ENCODE measurements at regions not wholly inside any gene's neighbourhood (a gene's known extent, or its start where the extent isn't known, plus 50 kb on each side); places are given as distances from the start of the nearest gene placed in this dataset.

DNA sequence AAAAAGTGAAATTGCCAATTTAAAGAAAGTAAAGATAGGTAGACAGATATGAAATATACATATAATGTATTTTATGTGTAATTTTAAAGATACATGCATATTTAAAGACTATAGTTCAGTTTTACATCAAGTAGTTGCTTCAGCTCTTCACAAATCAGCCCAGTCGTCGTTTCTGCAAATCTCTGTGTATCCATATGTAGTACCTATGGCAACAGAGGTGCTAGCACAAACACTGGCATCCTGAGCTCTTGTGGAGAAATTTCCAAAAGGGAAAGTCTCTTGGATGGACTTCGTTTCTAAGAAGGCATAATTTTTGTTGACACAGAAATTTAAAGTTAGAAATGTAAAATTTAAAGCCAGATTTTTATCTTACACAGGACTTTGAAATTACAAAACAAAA, 1284.7 kb downstream of the ROBO1 start:
- H2BK120ac ChIP-seq (ENCODE audit: low read depth, low read length, poor library complexity, severe bottlenecking) = no peak overlapping the region
- no peak overlapping the region for H4K8ac ChIP-seq (replicated peaks; ENCODE audit: insufficient read length, low read depth, low read length)
- no peak overlapping the region for H3K4me2 ChIP-seq (ENCODE audit: insufficient read depth, insufficient read length, low read length)
- H3K79me2 ChIP-seq (ENCODE audit: insufficient read depth, low read length) = no peaks in the 10 kb centered on the region
- no peaks in the 10 kb centered on the region for H4K20me1 ChIP-seq (ENCODE audit: control insufficient read depth, insufficient read depth, insufficient read length)
- Mint-ChIP-seq H3K27ac (no peak overlapping the region), H3K27me3 (ENCODE audit: low read depth) (no peaks in the 10 kb centered on the region), H3K36me3 (ENCODE audit: insufficient read depth in 1 of 3, low read depth in 3 of 3) (peaks cover 10 to 28% (median 21%) of the 10 kb centered on the region in 3 experiments), H3K9me3 (peaks cover 19 to 25% of the 10 kb centered on the region in 2 experiments), H3K4me1 (peaks cover 4 to 9% of the 10 kb centered on the region in 2 experiments), H3K4me3 (no peak overlapping the region)
- H3K18ac ChIP-seq (ENCODE audit: insufficient read length, low read depth, low read length) = no peak overlapping the region
- no peak overlapping the region for H2BK5ac ChIP-seq (ENCODE audit: insufficient read length, low read length)
- no peak overlapping the region for H3K23ac ChIP-seq (ENCODE audit: insufficient read length, low read depth, low read length)
- no peak overlapping the region for H2AK5ac ChIP-seq (ENCODE audit: insufficient read length, low read length)
- no peak overlapping the region for H4K5ac ChIP-seq (ENCODE audit: insufficient read length, low read depth, low read length)
- no peak overlapping the region for H2BK12ac ChIP-seq (ENCODE audit: insufficient read length, low read depth, low read length)
- H3K79me1 ChIP-seq (ENCODE audit: insufficient read depth, low read depth, low read length, poor library complexity, severe bottlenecking) = no peaks in the 10 kb centered on the region
- TF ChIP-seq, protein P1, sequence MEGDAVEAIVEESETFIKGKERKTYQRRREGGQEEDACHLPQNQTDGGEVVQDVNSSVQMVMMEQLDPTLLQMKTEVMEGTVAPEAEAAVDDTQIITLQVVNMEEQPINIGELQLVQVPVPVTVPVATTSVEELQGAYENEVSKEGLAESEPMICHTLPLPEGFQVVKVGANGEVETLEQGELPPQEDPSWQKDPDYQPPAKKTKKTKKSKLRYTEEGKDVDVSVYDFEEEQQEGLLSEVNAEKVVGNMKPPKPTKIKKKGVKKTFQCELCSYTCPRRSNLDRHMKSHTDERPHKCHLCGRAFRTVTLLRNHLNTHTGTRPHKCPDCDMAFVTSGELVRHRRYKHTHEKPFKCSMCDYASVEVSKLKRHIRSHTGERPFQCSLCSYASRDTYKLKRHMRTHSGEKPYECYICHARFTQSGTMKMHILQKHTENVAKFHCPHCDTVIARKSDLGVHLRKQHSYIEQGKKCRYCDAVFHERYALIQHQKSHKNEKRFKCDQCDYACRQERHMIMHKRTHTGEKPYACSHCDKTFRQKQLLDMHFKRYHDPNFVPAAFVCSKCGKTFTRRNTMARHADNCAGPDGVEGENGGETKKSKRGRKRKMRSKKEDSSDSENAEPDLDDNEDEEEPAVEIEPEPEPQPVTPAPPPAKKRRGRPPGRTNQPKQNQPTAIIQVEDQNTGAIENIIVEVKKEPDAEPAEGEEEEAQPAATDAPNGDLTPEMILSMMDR (conservative IDR thresholded peaks at IDR 0.05) = no peak
- H3K27me3 ChIP-seq (ENCODE audit: insufficient read depth, low read length) = no peaks in the 10 kb centered on the region
- DNase-seq = no peak
- no peak overlapping the region for H2BK15ac ChIP-seq (ENCODE audit: low read depth, low read length)
- no peaks in the 10 kb centered on the region for H3K9me3 ChIP-seq (ENCODE audit: control insufficient read depth, low read depth, low read length)
- H4K91ac ChIP-seq (ENCODE audit: insufficient read length, low read depth, low read length) = no peak overlapping the region
- H2AFZ ChIP-seq (ENCODE audit: low read length) = no peak overlapping the region
- H2BK20ac ChIP-seq (ENCODE audit: low read depth, low read length, poor library complexity, severe bottlenecking) = no peak overlapping the region
- no peak overlapping the region for H3K4ac ChIP-seq (ENCODE audit: low read depth, low read length)
- no CpG with 5 or more reads among the region's 3 CpGs for WGBS (ENCODE audit: extremely low coverage, insufficient read length, low lambda C conversion rate)
- H3K14ac ChIP-seq (ENCODE audit: insufficient read depth, low read length) = no peak overlapping the region
- H3K4me1 ChIP-seq (ENCODE audit: insufficient read depth, low read length) = no peaks in the 10 kb centered on the region
- H3K56ac ChIP-seq (ENCODE audit: insufficient read length, low read depth, low read length) = no peak overlapping the region
- no peaks in the 10 kb centered on the region for H3K23me2 ChIP-seq (ENCODE audit: insufficient read length, low read depth, low read length, poor library complexity, severe bottlenecking)
- H3K9ac ChIP-seq (ENCODE audit: extremely low read depth, insufficient read length, low read length) = no peak overlapping the region
- H3T11ph ChIP-seq (ENCODE audit: low read length) = no peak overlapping the region
- no peak overlapping the region for H3K27ac ChIP-seq (ENCODE audit: insufficient read length, low read depth, low read length)
